Testis (tissue), 2 donors: ENCODE measurements at regions not wholly inside any gene's neighbourhood (a gene's known extent, or its start where the extent isn't known, plus 50 kb on each side); places are given as distances from the start of the nearest gene placed in this dataset.

ENCODE experiments used
- DNase-seq: peaks from one replicate; pipeline ENCODE4 v3.0.0-alpha.2; 2019
- H3K27ac ChIP-seq, 2 donors: fragments of 200-600 bp; sonication (generic); one replicate each; pipeline ENCODE4 v1.5.1; 2019
- H3K27me3 ChIP-seq: fragments of 200-600 bp; sonication (generic); one replicate; pipeline ENCODE4 v1.5.1; 2019
- H3K36me3 ChIP-seq: fragments of 200-600 bp; sonication (generic); one replicate; pipeline ENCODE4 v1.5.1; 2017; ENCODE audit warnings: low read depth; ENCODE audit errors: missing control alignments
- H3K4me1 ChIP-seq: fragments of 200-600 bp; sonication (generic); one replicate; pipeline ENCODE4 v1.5.1; 2019
- H3K4me3 ChIP-seq, 2 donors: fragments of 200-600 bp; sonication (generic); one replicate each; pipeline ENCODE4 v1.5.1; 2017 to 2019
- H3K9me3 ChIP-seq: fragments of 200-600 bp; sonication (generic); one replicate; pipeline ENCODE4 v1.5.1; 2017
- CTCF ChIP-seq, 3 experiments: fragments of 450-650 bp in 2 of 3; fragments of 200-600 bp in 1 of 3; sonication (generic) in 1 of 3; IDR thresholded peaks; one replicate each; pipeline ENCODE4 v1.5.1; 2016 to 2019; ENCODE audit warnings: antibody characterized with exemption in 3 of 3, mild to moderate bottlenecking in 2 of 3, moderate library complexity in 1 of 3
- POLR2A ChIP-seq: fragments of 450-650 bp; IDR thresholded peaks from one replicate; pipeline ENCODE4 v1.6.1; 2017; ENCODE audit warnings: antibody characterized with exemption, mild to moderate bottlenecking, moderate library complexity
- WGBS, 2 donors: methylation state at CpG; one replicate each; pipeline ENCODE4 v1.1.5; 2018; 5-methylcytosine and 5-hydroxymethylcytosine counted together
- intact Hi-C: fragments of 100-400 bp; cut with DNase I; formaldehyde crosslinking; loops from one replicate; pipeline ENCODE4 v1.15.1; 2023; ENCODE audit warnings: low total_unique reads

DNA sequence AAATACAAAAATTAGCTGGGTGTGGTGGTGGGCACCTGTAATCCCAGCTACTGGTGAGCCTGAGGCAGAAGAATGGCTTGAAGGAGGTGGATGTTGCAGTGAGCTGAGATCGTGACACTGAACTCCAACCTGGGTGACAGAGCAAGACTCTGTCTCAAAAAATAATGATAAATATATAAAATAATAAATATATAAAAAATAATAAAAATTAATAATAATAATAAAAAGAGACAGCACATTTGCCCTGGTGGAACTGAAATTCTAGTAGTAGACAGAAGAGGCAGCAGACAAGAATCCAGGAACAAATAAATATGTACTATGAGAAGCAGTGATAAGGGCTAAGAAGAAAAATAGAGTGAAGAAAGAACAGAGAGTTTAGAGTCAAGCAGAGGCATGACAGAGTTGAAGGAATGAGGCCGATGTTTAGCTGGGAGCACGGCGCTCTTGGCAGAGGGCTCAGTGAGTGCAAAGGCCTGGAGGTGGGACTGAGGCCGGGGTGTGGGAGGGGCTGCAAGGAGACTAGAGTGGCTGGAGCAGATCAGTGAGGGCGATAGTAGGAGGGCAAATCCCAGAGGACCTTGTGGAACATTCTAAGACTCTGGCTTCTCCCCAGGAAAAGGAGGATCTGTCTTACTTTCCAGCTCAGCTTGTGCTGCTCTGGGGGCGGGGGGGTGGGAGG lies 410.3 kb downstream of the MN1 start:
- 34 to 35% methylated on average over 7 of the region's 7 CpGs for WGBS, 2 donors
- DNase-seq = peak; percentile 81
- Histone ChIP-seq H3K4me1 (peaks cover 3% of the 10 kb centered on the region), H3K4me3 (no peak overlapping the region), H3K27me3 (no peaks in the 10 kb centered on the region), H3K36me3 (no peaks in the 10 kb centered on the region), H3K9me3 (no peaks in the 10 kb centered on the region), H3K27ac (peak overlapping the region in 1 of 2 donors; percentile 66)
- intact Hi-C loops = no loop called here
- TF ChIP-seq CTCF (IDR thresholded peaks at IDR 0.05) (no peak), POLR2A (no peak)

- no peak overlapping the region for H3K4me3 ChIP-seq
- 84 to 85% methylated on average over 4 of the region's 4 CpGs for WGBS, 2 donors
- no peaks in the 10 kb centered on the region for H3K9me3 ChIP-seq
- no peaks in the 10 kb centered on the region for H3K27me3 ChIP-seq
- no peak for DNase-seq
- H3K4me1 ChIP-seq = peaks cover 4% of the 10 kb centered on the region
- TF ChIP-seq POLR2A (no peak), CTCF (IDR thresholded peaks at IDR 0.05) (no peak)
- H3K36me3 ChIP-seq = no peaks in the 10 kb centered on the region
- intact Hi-C loops = no loop called here
- H3K27ac ChIP-seq = no peak overlapping the region
Measured at GRCh38 chr22:27393371-27393770, 408.2 kb downstream of the MN1 start.

DNA sequence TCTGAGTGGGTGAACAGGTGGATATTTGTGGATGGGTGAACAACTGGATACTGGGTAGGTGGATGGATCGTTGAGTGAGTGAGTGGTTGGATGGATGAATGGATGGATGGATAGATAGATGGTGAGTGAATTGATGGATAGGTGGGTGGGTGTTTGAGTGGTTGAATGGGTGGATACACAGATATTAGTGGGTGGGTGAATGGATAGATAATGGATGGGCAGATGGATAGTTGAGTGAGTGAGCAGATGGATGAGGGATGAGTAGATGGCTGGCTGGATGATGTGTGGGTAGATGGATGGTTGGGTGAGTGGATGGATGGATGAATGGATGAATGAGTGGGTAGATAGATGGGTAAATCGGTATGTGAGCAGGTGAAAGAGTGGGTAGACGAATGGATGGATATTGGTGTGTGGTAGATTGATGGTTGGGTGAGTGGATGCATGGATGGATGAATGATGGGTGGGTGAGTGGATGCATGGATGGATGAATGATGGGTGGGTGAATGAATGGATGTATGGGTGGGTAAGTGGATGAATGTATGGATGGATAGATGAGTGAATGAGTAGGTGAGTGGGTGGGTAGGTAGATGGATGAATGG lies 406.7 kb downstream of the MN1 start:
- Histone ChIP-seq H3K4me3 (no peak overlapping the region), H3K27ac (no peak overlapping the region), H3K36me3 (no peaks in the 10 kb centered on the region), H3K4me1 (peaks cover 10% of the 10 kb centered on the region), H3K27me3 (no peaks in the 10 kb centered on the region), H3K9me3 (no peaks in the 10 kb centered on the region)
- WGBS, 2 donors = 91 to 93% methylated on average over 3 of the region's 3 CpGs
- no peak for DNase-seq
- intact Hi-C loops = no loop called here
- TF ChIP-seq POLR2A (no peak), CTCF (IDR thresholded peaks at IDR 0.05) (no peak)

DNA sequence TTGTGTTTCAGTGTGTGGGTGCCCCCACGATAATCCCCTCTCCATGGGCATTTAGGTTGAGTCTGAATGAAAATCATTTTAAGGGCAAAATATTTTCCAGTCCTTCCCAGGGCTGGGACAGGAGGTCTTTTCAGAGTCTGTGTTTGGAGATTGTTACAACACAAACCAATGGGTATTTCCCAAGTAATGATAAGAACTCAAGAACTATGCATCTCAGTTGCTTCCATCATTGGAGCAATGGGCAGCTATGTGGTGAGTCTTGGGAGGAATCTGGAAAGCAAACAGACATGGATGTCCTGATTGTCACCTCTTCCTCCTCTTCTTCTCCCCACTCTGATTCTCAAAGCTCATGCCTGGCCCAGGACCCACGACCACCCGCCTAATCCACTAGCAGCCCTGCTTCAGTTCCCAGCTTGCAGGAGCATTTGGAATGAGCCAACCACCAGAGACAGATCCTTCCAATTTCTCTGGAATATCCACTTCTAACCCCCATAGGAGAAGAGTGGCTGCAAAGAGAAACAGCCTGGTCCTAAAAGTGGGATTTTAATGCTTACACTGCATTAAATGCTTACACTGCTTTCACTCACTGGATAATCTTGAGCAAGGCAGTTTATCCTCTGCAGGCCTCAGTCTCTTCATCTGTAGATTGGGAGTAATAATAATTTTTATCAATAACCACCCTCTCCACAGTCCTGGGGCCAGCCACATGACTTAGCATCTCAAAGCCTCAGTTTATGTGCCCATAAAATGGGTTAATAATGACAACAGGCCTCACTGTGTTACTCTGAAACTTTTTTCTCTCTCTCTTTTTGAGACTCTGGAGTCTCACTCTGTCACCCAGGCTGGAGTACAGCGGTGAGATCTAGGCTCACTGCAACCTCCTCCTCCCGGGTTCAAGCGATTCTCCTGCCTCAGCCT lies 404.3 kb downstream of the MN1 start:
- Histone ChIP-seq H3K4me3 (no peak overlapping the region), H3K4me1 (peaks cover 10% of the 10 kb centered on the region), H3K9me3 (no peaks in the 10 kb centered on the region), H3K27me3 (no peaks in the 10 kb centered on the region), H3K36me3 (no peaks in the 10 kb centered on the region), H3K27ac (no peak overlapping the region)
- 82 to 83% methylated on average over 6 of the region's 6 CpGs for WGBS, 2 donors
- DNase-seq = no peak
- intact Hi-C loops = no loop called here
- no peak for TF ChIP-seq CTCF (IDR thresholded peaks at IDR 0.05)
- no peak for TF ChIP-seq POLR2A
